ENCODE measurements at regions not wholly inside any gene's neighbourhood (a gene's known extent, or its start where the extent isn't known, plus 50 kb on each side); places are given as distances from the start of the nearest gene placed in this dataset.

GRCh38 chr14:98853063-98853729 lies 418.8 kb downstream of the BCL11B start:
- H3K36me3 Mint-ChIP-seq, result no peaks in the 10 kb centered on the region
- no peak overlapping the region for H3K27ac Mint-ChIP-seq
- no peak for DNase-seq (ENCODE audit: low spot score in 2 of 2)
- no peaks in the 10 kb centered on the region for H3K4me1 Mint-ChIP-seq
- H3K9me3 Mint-ChIP-seq, result no peaks in the 10 kb centered on the region
- no peak overlapping the region for H3K4me3 Mint-ChIP-seq
- ATAC-seq, result no peak

- Mint-ChIP-seq H3K4me3 (no peak overlapping the region), H3K27ac (no peak overlapping the region), H3K36me3 (no peaks in the 10 kb centered on the region), H3K4me1 (peaks cover 8% of the 10 kb centered on the region), H3K9me3 (no peaks in the 10 kb centered on the region)
- no peak for ATAC-seq
- no peak for DNase-seq (ENCODE audit: low spot score in 2 of 2)
Measured at GRCh38 chr14:98855926-98856715, 415.9 kb downstream of the BCL11B start.

- H3K4me3 Mint-ChIP-seq, result no peak overlapping the region
- H3K9me3 Mint-ChIP-seq, result no peaks in the 10 kb centered on the region
- no peaks in the 10 kb centered on the region for H3K36me3 Mint-ChIP-seq
- peak; percentile 16 for ATAC-seq
- H3K4me1 Mint-ChIP-seq, result peaks cover 8% of the 10 kb centered on the region
- no peak for DNase-seq (ENCODE audit: low spot score in 2 of 2)
- H3K27ac Mint-ChIP-seq, result no peak overlapping the region
Measured at GRCh38 chr14:98858158-98858557, 413.8 kb downstream of the BCL11B start.

GRCh38 chr14:98858561-98858960 lies 413.4 kb downstream of the BCL11B start:
- DNase-seq (ENCODE audit: low spot score in 2 of 2), result no peak
- Mint-ChIP-seq H3K36me3 (no peaks in the 10 kb centered on the region), H3K4me3 (no peak overlapping the region), H3K4me1 (peaks cover 8% of the 10 kb centered on the region), H3K27ac (no peak overlapping the region), H3K9me3 (no peaks in the 10 kb centered on the region)
- ATAC-seq, result no peak

- no peak for DNase-seq (ENCODE audit: low spot score in 2 of 2)
- H3K36me3 Mint-ChIP-seq, result no peaks in the 10 kb centered on the region
- no peaks in the 10 kb centered on the region for H3K9me3 Mint-ChIP-seq
- H3K27ac Mint-ChIP-seq, result no peak overlapping the region
- no peak overlapping the region for H3K4me3 Mint-ChIP-seq
- H3K4me1 Mint-ChIP-seq, result peaks cover 8% of the 10 kb centered on the region
- no peak for ATAC-seq
Measured at GRCh38 chr14:98859301-98859700, 412.7 kb downstream of the BCL11B start.

- DNase-seq (ENCODE audit: low spot score in 2 of 2) (no peak), ATAC-seq (no peak)
- H3K4me1 Mint-ChIP-seq, result peaks cover 5% of the 10 kb centered on the region
- no peaks in the 10 kb centered on the region for H3K9me3 Mint-ChIP-seq
- no peaks in the 10 kb centered on the region for H3K36me3 Mint-ChIP-seq
- H3K4me3 Mint-ChIP-seq, result no peak overlapping the region
- no peak overlapping the region for H3K27ac Mint-ChIP-seq
Measured at GRCh38 chr14:98864211-98864610, 407.8 kb downstream of the BCL11B start.

- no peak overlapping the region for H3K4me3 Mint-ChIP-seq
- ATAC-seq (no peak), DNase-seq (ENCODE audit: low spot score in 2 of 2) (no peak)
- no peaks in the 10 kb centered on the region for H3K9me3 Mint-ChIP-seq
- H3K36me3 Mint-ChIP-seq, result no peaks in the 10 kb centered on the region
- H3K27ac Mint-ChIP-seq, result no peak overlapping the region
- no peaks in the 10 kb centered on the region for H3K4me1 Mint-ChIP-seq
Measured at GRCh38 chr14:98867146-98867545, 404.9 kb downstream of the BCL11B start.

- no peak for DNase-seq (ENCODE audit: low spot score in 2 of 2)
- H3K4me3 Mint-ChIP-seq, result no peak overlapping the region
- ATAC-seq, result no peak
- H3K9me3 Mint-ChIP-seq, result no peaks in the 10 kb centered on the region
- no peaks in the 10 kb centered on the region for H3K4me1 Mint-ChIP-seq
- H3K27ac Mint-ChIP-seq, result no peak overlapping the region
- H3K36me3 Mint-ChIP-seq, result no peaks in the 10 kb centered on the region
Measured at GRCh38 chr14:98867726-98868125, 404.3 kb downstream of the BCL11B start.

GRCh38 chr14:98868866-98869265 lies 403.1 kb downstream of the BCL11B start:
- ATAC-seq (no peak), DNase-seq (ENCODE audit: low spot score in 2 of 2) (no peak)
- Mint-ChIP-seq H3K4me1 (no peaks in the 10 kb centered on the region), H3K27ac (no peak overlapping the region), H3K9me3 (no peaks in the 10 kb centered on the region), H3K4me3 (no peak overlapping the region), H3K36me3 (no peaks in the 10 kb centered on the region)

GRCh38 chr14:98871796-98872195 lies 400.2 kb downstream of the BCL11B start:
- Mint-ChIP-seq H3K4me3 (no peak overlapping the region), H3K36me3 (no peaks in the 10 kb centered on the region), H3K27ac (no peak overlapping the region), H3K9me3 (no peaks in the 10 kb centered on the region), H3K4me1 (no peaks in the 10 kb centered on the region)
- no peak for ATAC-seq
- no peak for DNase-seq (ENCODE audit: low spot score in 2 of 2)

GRCh38 chr14:98877065-98877464 lies 394.9 kb downstream of the BCL11B start:
- no peaks in the 10 kb centered on the region for H3K4me1 Mint-ChIP-seq
- H3K36me3 Mint-ChIP-seq, result no peaks in the 10 kb centered on the region
- ATAC-seq, result peak; percentile 42
- H3K27ac Mint-ChIP-seq, result no peak overlapping the region
- H3K4me3 Mint-ChIP-seq, result no peak overlapping the region
- peaks cover 3% of the 10 kb centered on the region for H3K9me3 Mint-ChIP-seq
- no peak for DNase-seq (ENCODE audit: low spot score in 2 of 2)

GRCh38 chr14:98878282-98878681 lies 393.7 kb downstream of the BCL11B start:
- DNase-seq (ENCODE audit: low spot score in 2 of 2) (no peak), ATAC-seq (no peak)
- H3K36me3 Mint-ChIP-seq, result no peaks in the 10 kb centered on the region
- H3K4me3 Mint-ChIP-seq, result no peak overlapping the region
- peaks cover 3% of the 10 kb centered on the region for H3K9me3 Mint-ChIP-seq
- H3K4me1 Mint-ChIP-seq, result no peaks in the 10 kb centered on the region
- no peak overlapping the region for H3K27ac Mint-ChIP-seq

- ATAC-seq (peak; percentile 19), DNase-seq (ENCODE audit: low spot score in 2 of 2) (no peak)
- Mint-ChIP-seq H3K4me1 (no peaks in the 10 kb centered on the region), H3K9me3 (no peaks in the 10 kb centered on the region), H3K36me3 (no peaks in the 10 kb centered on the region), H3K4me3 (no peak overlapping the region), H3K27ac (no peak overlapping the region)
Measured at GRCh38 chr14:98886982-98887381, 385.0 kb downstream of the BCL11B start.

- Mint-ChIP-seq H3K27ac (no peak overlapping the region), H3K9me3 (no peaks in the 10 kb centered on the region), H3K4me3 (no peak overlapping the region), H3K36me3 (no peaks in the 10 kb centered on the region), H3K4me1 (no peaks in the 10 kb centered on the region)
- DNase-seq (ENCODE audit: low spot score in 2 of 2) (no peak), ATAC-seq (no peak)
Measured at GRCh38 chr14:98888281-98888680, 383.7 kb downstream of the BCL11B start.

GRCh38 chr14:98888927-98889835 lies 382.8 kb downstream of the BCL11B start:
- no peaks in the 10 kb centered on the region for H3K9me3 Mint-ChIP-seq
- no peak for DNase-seq (ENCODE audit: low spot score in 2 of 2)
- no peak for ATAC-seq
- no peak overlapping the region for H3K27ac Mint-ChIP-seq
- H3K4me3 Mint-ChIP-seq, result no peak overlapping the region
- no peaks in the 10 kb centered on the region for H3K36me3 Mint-ChIP-seq
- H3K4me1 Mint-ChIP-seq, result no peaks in the 10 kb centered on the region

Data from stimulated activated effector memory CD8-positive, alpha-beta T cell treated with anti-CD3 and anti-CD28 coated beads, Interleukin-12 subunit alpha, Interleukin-12 subunit beta, amount 100 ng/mL, for 72 hours (primary cell).